Stomach (tissue), 8 donors: ENCODE measurements at regions not wholly inside any gene's neighbourhood (a gene's known extent, or its start where the extent isn't known, plus 50 kb on each side); places are given as distances from the start of the nearest gene placed in this dataset.

Experiments
- DNase-seq, 2 donors: peaks; one replicate each; pipeline versions ENCODE4 v3.0.0 to v3.0.0-alpha.2; 2013 to 2019
- H3K27ac ChIP-seq, 5 donors: fragments of 200-600 bp in 4 of 5; sonication (generic) in 4 of 5; one replicate each; pipeline ENCODE4 v1.5.1; 2013 to 2019; ENCODE audit warnings: mild to moderate bottlenecking in 1 of 5, moderate library complexity in 1 of 5
- H3K27me3 ChIP-seq, 3 donors: fragments of 200-600 bp; sonication (generic); one replicate each; pipeline ENCODE4 v1.5.1; 2017 to 2019; ENCODE audit warnings: mixed run types in 1 of 3
- H3K36me3 ChIP-seq, 4 donors: fragments of 200-600 bp; sonication (generic); 1 replicate in 3 of 4; 2 replicates in 1 of 4; pipeline ENCODE4 v1.5.1; 2016 to 2019
- H3K4me1 ChIP-seq, 4 donors: fragments of 200-600 bp; sonication (generic); one replicate each; pipeline ENCODE4 v1.5.1; 2016 to 2019
- H3K4me3 ChIP-seq, 4 donors: fragments of 200-600 bp; sonication (generic) in 3 of 4; one replicate each; pipeline ENCODE4 v1.5.1; 2016 to 2019; ENCODE audit warnings: mild to moderate bottlenecking in 1 of 4
- H3K9me3 ChIP-seq, 4 donors: fragments of 200-600 bp; sonication (generic); one replicate each; pipeline ENCODE4 v1.5.1; 2016 to 2019
- EP300 ChIP-seq: sonication (generic); formaldehyde crosslinking; IDR thresholded peaks from one replicate; pipeline ENCODE4 v1.6.1; 2017; ENCODE audit warnings: antibody characterized with exemption
- POLR2A ChIP-seq, 4 donors: fragments of 450-650 bp; IDR thresholded peaks; one replicate each; pipeline ENCODE4 v1.6.1; 2016; ENCODE audit warnings: antibody characterized with exemption in 4 of 4, control low read depth in 2 of 4, mild to moderate bottlenecking in 1 of 4, moderate library complexity in 1 of 4
- POLR2AphosphoS5 ChIP-seq, 3 donors: sonication (generic); formaldehyde crosslinking; IDR thresholded peaks; one replicate each; pipeline ENCODE4 v1.6.1; 2016; ENCODE audit warnings: antibody characterized with exemption in 3 of 3
- WGBS, 5 donors: extraction: QIAGEN DNeasy Blood & Tissue Kit in 3 of 5; methylation state at CpG; one replicate each; pipeline versions ENCODE4 v1.1.5 to v1.1.7; 2013 to 2018; 5-methylcytosine and 5-hydroxymethylcytosine counted together
- intact Hi-C: fragments of 100-400 bp; cut with DNase I; formaldehyde crosslinking; loops from one replicate; pipeline ENCODE4 v1.15.1; 2023; ENCODE audit warnings: low total_unique reads
- TF ChIP-seq, protein P1 (sequence below), 7 experiments: fragments of 450-650 bp in 4 of 7; fragments of 200-600 bp in 3 of 7; sonication (generic) in 3 of 7; IDR thresholded peaks; one replicate each; pipeline ENCODE4 v1.5.1; 2016 to 2019; ENCODE audit warnings: antibody characterized with exemption in 7 of 7, control low read depth in 2 of 7, mild to moderate bottlenecking in 1 of 7
- donor health status: healthy with polysubstance abuse.
- donor health status: Bipolar disorder and iron deficiency.
- donor health status: healthy.

- Histone ChIP-seq H3K27me3 (no peaks in the 10 kb centered on the region), H3K27ac (no peak overlapping the region), H3K9me3 (no peaks in the 10 kb centered on the region), H3K4me1 (no peaks in the 10 kb centered on the region), H3K4me3 (no peak overlapping the region), H3K36me3 (no peaks in the 10 kb centered on the region)
- 20 to 48% (median 24%) methylated on average over 3 of the region's 3 CpGs for WGBS, 5 donors
- TF ChIP-seq EP300: no peak
- TF ChIP-seq POLR2AphosphoS5 (IDR thresholded peaks at IDR 0.05): no peak
- TF ChIP-seq POLR2A (IDR thresholded peaks at IDR 0.05): no peak
- TF ChIP-seq, protein P1, sequence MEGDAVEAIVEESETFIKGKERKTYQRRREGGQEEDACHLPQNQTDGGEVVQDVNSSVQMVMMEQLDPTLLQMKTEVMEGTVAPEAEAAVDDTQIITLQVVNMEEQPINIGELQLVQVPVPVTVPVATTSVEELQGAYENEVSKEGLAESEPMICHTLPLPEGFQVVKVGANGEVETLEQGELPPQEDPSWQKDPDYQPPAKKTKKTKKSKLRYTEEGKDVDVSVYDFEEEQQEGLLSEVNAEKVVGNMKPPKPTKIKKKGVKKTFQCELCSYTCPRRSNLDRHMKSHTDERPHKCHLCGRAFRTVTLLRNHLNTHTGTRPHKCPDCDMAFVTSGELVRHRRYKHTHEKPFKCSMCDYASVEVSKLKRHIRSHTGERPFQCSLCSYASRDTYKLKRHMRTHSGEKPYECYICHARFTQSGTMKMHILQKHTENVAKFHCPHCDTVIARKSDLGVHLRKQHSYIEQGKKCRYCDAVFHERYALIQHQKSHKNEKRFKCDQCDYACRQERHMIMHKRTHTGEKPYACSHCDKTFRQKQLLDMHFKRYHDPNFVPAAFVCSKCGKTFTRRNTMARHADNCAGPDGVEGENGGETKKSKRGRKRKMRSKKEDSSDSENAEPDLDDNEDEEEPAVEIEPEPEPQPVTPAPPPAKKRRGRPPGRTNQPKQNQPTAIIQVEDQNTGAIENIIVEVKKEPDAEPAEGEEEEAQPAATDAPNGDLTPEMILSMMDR (IDR thresholded peaks at IDR 0.05): no peak
- intact Hi-C loops: no loop called here
- DNase-seq: no peak
These were observed 208.4 kb upstream of the HDX start for GRCh38 chrX:84710611-84711010.

DNA sequence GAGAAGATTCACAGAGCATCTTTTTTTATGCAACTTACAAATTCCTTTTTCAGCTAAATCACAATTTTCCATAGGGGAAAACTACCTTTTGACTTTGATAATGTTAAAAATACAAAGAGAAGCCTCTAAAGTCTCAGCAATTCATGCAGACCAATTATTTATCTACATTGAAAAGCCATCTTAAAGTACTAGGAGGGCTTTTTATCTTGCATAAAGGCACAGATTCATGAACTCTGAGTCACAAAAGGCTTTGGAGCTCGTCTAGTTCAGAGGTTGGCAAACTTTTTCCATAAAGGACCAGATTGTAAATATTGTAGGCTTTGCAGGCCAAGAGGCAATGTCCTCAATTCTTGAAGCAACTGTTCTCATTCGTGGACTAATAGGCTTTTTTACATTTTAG lies 210.4 kb upstream of the HDX start:
- DNase-seq: no peak
- 21 to 47% (median 32%) methylated on average over 2 of the region's 2 CpGs for WGBS, 5 donors
- no peak for TF ChIP-seq EP300
- TF ChIP-seq, protein P1 (IDR thresholded peaks at IDR 0.05): no peak
- TF ChIP-seq POLR2A (IDR thresholded peaks at IDR 0.05): no peak
- TF ChIP-seq POLR2AphosphoS5 (IDR thresholded peaks at IDR 0.05): no peak
- Histone ChIP-seq H3K4me1 (no peaks in the 10 kb centered on the region), H3K27ac (no peak overlapping the region), H3K4me3 (no peak overlapping the region), H3K36me3 (no peaks in the 10 kb centered on the region), H3K27me3 (no peaks in the 10 kb centered on the region), H3K9me3 (no peaks in the 10 kb centered on the region)
- intact Hi-C loops: no loop called here

GRCh38 chrX:84715315-84715714 lies 213.1 kb upstream of the HDX start:
- no peaks in the 10 kb centered on the region for H3K27me3 ChIP-seq
- H3K4me1 ChIP-seq: no peaks in the 10 kb centered on the region
- intact Hi-C loops: no loop called here
- TF ChIP-seq POLR2AphosphoS5 (IDR thresholded peaks at IDR 0.05) (no peak), EP300 (no peak), POLR2A (IDR thresholded peaks at IDR 0.05) (no peak)
- TF ChIP-seq, protein P1 (IDR thresholded peaks at IDR 0.05): no peak
- WGBS, 5 donors: 33 to 63% (median 43%) methylated on average over 4 of the region's 4 CpGs
- H3K27ac ChIP-seq: no peak overlapping the region
- H3K9me3 ChIP-seq: no peaks in the 10 kb centered on the region
- H3K4me3 ChIP-seq: no peak overlapping the region
- H3K36me3 ChIP-seq: no peaks in the 10 kb centered on the region
- no peak for DNase-seq

GRCh38 chrX:84717343-84717742 lies 215.1 kb upstream of the HDX start:
- DNase-seq: no peak
- H3K4me3 ChIP-seq: no peak overlapping the region
- TF ChIP-seq, protein P1 (IDR thresholded peaks at IDR 0.05): no peak
- TF ChIP-seq EP300: no peak
- no peak for TF ChIP-seq POLR2A (IDR thresholded peaks at IDR 0.05)
- no peak for TF ChIP-seq POLR2AphosphoS5 (IDR thresholded peaks at IDR 0.05)
- H3K27ac ChIP-seq: no peak overlapping the region
- no peaks in the 10 kb centered on the region for H3K9me3 ChIP-seq
- H3K4me1 ChIP-seq: no peaks in the 10 kb centered on the region
- intact Hi-C loops: no loop called here
- 53 to 77% (median 65%) methylated on average over 2 of the region's 2 CpGs for WGBS, 5 donors
- H3K36me3 ChIP-seq: no peaks in the 10 kb centered on the region
- no peaks in the 10 kb centered on the region for H3K27me3 ChIP-seq
